Skeletal muscle cell (primary cell): ENCODE measurements at regions not wholly inside any gene's neighbourhood (a gene's known extent, or its start where the extent isn't known, plus 50 kb on each side); places are given as distances from the start of the nearest gene placed in this dataset.

ENCODE experiments used
- DNase-seq: peaks from one replicate; pipeline ENCODE4 v3.0.0-alpha.2; 2010; ENCODE audit warnings: low read depth
- H3K4me3 ChIP-seq: 2 replicates; pipeline ENCODE4 v1.5.1; 2011; ENCODE audit warnings: low read depth, mild to moderate bottlenecking, control low read depth, low read length, moderate library complexity

- DNase-seq, result no peak
- H3K4me3 ChIP-seq, result no peak overlapping the region
Measured at GRCh38 chrX:42465821-42466220, 312.1 kb downstream of the PPP1R2C start.

- DNase-seq, result no peak
- H3K4me3 ChIP-seq, result no peak overlapping the region
Measured at GRCh38 chrX:42463706-42464490, 314.1 kb downstream of the PPP1R2C start.

DNA sequence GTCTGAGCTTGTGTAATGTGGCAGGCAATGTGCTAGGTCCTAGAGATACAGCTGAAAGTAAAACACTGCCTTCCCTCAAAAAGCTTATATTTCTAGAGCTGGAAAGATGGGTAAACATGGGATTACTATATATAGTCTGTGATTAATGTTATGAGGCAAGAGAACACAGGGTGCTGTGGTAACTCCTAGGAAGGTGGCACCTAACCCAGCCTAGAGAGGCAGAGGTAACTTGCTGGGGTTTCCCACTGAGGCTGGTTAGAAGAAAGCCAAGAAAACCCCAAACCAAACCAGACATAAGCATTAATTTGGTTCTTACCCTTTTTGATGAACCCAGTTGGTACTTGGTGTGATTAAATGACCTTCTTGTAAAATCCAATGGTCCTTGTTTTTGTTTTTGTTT is 315.0 kb downstream of the PPP1R2C start:
- H3K4me3 ChIP-seq, result no peak overlapping the region
- no peak for DNase-seq

DNA sequence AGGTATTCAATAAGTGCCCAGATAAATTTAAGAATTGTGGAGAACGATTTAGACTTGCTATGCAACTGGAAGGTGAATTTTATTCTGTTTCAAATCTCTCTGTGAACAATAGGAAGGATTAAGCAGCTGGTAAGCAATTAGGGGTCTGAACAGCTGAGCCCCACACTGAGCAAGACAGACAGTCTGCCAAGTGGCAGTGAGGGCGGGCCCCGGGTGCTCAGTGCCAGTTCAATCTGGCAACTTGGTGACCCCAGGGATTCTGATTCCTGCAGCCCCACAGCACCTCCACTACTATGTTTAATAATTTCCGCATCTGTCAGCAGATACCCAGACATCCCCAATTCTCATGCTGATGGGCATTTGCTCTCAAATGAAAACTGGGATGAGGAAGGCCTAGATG is 317.3 kb downstream of the PPP1R2C start:
- H3K4me3 ChIP-seq, result no peak overlapping the region
- DNase-seq, result no peak

DNA sequence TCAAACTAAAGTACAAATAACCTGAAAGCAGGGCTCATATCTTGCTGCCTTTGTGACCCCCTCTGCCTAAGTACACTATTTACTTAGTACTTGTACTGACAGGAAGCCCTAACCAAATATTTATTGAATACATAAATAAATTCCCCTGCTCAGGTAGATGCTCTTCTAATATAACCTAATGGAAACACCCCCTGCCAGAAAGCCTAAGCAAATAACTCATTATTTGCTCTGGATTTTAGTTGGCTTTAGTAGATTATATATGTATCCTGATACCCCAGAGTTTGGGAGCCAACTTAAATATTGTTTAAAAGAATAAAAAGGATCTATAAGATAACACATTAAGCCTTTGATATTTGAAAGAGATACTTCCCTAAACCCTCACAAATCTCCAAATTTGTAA is 318.2 kb downstream of the PPP1R2C start:
- no peak overlapping the region for H3K4me3 ChIP-seq
- no peak for DNase-seq

- no peak for DNase-seq
Measured at GRCh38 chrX:42456176-42456700, 321.7 kb downstream of the PPP1R2C start.

GRCh38 chrX:42450228-42450627 is 327.7 kb downstream of the PPP1R2C start:
- H3K4me3 ChIP-seq, result no peak overlapping the region
- no peak for DNase-seq

More at GRCh38 chrX:42456176-42456700, 321.7 kb downstream of the PPP1R2C start:
- no peak overlapping the region for H3K4me3 ChIP-seq

DNA sequence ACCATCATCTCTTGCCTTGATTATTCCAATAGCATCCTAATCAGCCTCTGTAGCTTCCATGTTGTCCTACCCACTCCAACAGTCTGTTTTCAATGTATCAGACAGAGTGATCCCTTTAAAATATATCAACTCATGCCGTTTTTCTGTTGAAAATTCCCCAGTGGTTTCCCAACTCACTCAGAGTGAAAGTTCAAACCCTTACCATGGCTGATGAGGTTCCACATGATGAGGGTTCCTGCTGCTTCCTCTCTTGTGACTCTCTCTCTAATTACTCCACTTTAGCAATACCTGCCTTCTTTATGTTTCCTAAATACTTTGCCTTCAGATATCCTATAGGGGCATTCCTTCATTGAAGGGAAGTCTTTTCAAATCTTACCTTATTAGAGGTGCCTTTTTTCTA is 334.7 kb downstream of the PPP1R2C start:
- H3K4me3 ChIP-seq, result no peak overlapping the region
- no peak for DNase-seq

DNA sequence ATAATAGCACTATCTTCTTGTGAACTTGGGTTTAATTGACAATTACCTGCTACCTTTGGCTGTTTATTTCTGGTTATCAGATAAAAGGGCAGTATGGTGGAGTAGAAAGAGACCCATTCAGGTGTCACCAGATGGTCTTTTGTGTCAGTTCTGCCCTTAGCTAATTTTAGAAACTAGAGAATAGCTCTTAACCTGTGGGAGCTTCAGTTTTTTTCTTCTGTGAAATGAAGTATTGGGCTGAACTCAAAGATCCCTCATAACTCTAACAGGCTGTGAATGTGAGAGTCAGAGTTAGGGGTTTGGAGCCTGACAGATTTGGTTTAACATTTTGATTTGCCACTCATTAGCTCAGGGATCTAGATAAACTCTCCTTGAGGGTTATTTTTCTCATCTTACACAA is 335.2 kb downstream of the PPP1R2C start:
- no peak overlapping the region for H3K4me3 ChIP-seq
- no peak for DNase-seq

- DNase-seq, result no peak
Measured at GRCh38 chrX:42437211-42437610, 340.8 kb downstream of the PPP1R2C start.

GRCh38 chrX:42434458-42435166 is 343.4 kb downstream of the PPP1R2C start:
- H3K4me3 ChIP-seq, result no peak overlapping the region
- no peak for DNase-seq

More at GRCh38 chrX:42437211-42437610, 340.8 kb downstream of the PPP1R2C start:
- H3K4me3 ChIP-seq, result no peak overlapping the region

DNA sequence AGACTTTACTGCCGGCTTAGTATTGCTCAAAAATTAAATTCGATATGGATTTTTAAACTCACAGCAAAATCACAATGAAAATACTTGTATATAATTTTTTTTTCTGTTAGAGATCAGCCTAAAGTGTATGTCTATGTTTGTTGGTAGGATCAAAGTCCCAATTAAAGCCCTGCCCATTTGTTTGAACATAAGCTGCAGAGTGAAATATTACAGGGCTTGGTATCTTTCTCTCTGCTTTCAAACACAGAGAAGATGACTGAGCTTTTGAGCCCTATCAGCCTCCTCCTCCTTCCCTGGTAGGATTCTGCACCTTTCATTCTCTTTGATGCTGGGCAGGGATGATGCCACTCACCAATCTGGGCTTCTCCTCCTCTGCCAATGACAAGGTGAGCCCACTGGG is 345.4 kb downstream of the PPP1R2C start:
- no peak overlapping the region for H3K4me3 ChIP-seq
- DNase-seq, result no peak

GRCh38 chrX:42422961-42423360 is 355.0 kb downstream of the PPP1R2C start:
- H3K4me3 ChIP-seq, result no peak overlapping the region
- DNase-seq, result no peak

GRCh38 chrX:42420426-42420825 is 357.5 kb downstream of the PPP1R2C start:
- H3K4me3 ChIP-seq, result no peak overlapping the region
- no peak for DNase-seq

- no peak for DNase-seq
- H3K4me3 ChIP-seq, result no peak overlapping the region
Measured at GRCh38 chrX:42415636-42416035, 362.3 kb downstream of the PPP1R2C start.

- H3K4me3 ChIP-seq, result no peak overlapping the region
- DNase-seq, result no peak
Measured at GRCh38 chrX:42414057-42414456, 363.9 kb downstream of the PPP1R2C start.

DNA sequence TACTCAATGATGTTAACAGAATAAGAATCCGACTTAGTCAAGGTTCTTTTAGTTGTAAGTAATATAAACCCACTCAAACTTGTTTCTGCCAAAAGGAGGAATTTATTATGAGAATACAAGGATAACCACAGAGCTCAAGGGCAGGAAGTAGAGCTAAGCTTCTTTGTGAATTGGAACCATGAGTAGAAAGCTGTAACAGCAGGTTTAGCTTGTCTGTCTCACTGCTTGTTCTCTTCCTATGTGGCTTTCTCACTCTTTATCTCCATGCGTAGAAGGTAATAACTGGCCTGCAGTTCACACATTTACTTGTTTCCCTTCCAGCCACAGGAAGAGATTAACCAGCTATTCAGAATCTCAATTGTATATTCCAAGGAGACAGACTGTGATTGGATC is 378.3 kb downstream of the PPP1R2C start:
- H3K4me3 ChIP-seq, result no peak overlapping the region
- DNase-seq, result no peak

DNA sequence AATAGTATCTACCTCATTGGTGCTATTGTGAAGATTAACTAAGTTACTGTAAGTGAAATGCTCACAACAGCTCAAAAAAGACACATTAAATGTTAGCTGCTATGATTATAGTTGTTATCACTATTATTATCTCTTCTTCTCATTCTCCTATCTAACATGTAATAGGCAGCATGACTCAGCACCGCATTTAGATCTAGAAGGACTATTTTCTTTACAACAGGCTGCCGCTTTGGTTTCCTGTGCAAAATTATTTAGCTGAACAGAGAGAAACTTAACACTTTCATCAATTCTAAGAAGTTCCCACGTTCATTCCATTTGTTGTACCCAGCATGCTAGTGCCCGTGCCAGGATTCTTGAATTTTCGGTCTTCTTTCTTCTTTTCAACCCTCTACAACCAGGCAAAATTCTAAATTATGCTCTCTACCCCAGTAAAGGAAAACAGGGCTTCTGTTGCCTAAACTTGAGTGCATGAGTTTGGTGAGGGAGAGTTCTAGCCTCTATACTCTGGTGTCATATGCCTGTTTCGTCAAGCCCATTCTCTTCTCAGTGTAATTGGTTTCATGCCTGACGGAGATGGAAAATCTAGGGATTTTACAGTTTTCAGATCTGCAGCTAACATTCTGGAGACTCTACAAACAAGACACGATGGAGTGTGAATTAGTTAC is 378.9 kb downstream of the PPP1R2C start:
- H3K4me3 ChIP-seq, result no peak overlapping the region
- DNase-seq, result no peak

DNA sequence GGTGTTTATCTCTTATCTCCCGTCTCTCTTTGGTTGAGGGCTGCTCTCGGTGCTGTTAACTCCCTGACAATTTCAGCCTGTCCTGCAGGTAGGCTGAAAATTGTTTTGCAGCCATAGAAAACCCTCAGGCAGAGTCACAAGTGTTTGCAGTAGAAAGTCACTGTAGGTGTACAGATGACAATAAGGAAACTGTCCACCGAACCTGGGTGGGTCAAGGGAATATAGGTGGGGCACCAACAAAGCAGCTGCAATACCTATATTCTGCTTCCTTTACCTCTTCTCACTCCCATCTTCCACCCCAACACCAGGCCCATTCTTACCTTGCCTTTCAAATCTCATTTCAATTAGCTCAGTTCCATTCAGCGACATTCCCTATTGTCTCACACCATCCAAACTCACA is 381.8 kb downstream of the PPP1R2C start:
- no peak overlapping the region for H3K4me3 ChIP-seq
- DNase-seq, result no peak

DNA sequence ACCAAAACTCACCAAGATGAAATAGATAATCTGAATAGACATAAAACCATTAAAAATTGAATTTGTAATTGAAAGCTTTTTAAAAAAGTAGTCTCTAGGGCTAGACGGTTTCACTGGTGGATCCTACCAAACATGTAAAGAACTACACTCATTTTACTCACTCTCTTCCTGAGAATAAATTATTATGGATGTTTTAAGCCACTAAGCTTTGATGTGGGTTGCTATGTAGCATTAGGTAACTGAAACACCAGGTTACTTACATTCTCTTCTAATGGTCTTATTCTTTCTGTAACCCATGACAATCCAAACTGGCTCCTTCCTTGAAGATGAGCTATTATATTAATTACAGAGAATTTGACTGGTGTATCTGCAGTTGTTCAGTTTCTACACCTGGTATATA is 385.1 kb downstream of the PPP1R2C start:
- DNase-seq, result no peak
- H3K4me3 ChIP-seq, result no peak overlapping the region
